NCI-H345 treated with DMSO at 0.1 percent for 48 hours (cell line): ENCODE measurements at regions not wholly inside any gene's neighbourhood (a gene's known extent, or its start where the extent isn't known, plus 50 kb on each side); places are given as distances from the start of the nearest gene placed in this dataset.
"Not testable (repeated sequence)": the region's sequence is repeated elsewhere in the genome, so short reads cannot be mapped to it uniquely, and the experiment has no call there.

Source experiments
- DNase-seq: peaks from one replicate; lab custom pipeline; 2025; ENCODE audit not compliant: unreplicated experiment; lab: John Stamatoyannopoulos, UW

DNA sequence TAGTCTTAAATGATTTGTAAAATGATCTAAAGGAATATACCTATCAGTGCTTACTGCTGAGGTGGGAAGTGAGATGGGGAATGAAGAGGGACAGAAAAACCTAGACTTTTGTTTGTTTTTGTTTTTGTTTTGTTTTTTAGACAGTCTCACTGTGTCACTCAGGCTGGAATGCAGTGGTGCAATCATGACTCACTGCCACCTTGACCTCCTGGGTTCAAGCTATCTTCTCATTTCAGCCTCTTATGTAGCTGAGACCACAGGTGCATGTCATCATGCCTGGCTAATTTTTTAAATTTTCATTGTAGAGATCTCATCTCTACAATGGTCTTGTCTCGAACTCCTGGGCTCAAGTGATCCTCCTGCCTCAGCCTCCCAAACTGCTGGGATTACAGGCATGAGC lies 116.4 kb upstream of the SEM1 start:
- DNase-seq = no peak

DNA sequence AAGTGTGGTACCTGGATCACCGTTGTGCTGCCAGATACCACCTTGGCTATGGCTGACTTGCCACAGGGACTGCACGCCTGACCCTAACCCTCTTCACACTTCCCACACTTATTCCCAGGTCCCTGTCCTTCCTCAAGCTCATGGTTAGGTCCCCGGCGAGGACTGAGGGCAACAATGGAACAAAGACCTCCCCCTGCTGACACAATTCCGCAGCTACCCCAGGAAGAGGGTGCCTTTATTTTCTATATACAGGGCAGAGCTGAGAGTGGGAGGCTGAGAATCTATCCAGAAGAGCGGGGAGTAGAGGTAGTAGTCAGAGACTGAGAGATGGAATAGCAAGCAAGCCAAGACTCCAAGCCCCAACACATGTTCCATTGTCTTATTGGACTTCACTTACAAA lies 118.1 kb upstream of the SEM1 start:
- DNase-seq = no peak

DNA sequence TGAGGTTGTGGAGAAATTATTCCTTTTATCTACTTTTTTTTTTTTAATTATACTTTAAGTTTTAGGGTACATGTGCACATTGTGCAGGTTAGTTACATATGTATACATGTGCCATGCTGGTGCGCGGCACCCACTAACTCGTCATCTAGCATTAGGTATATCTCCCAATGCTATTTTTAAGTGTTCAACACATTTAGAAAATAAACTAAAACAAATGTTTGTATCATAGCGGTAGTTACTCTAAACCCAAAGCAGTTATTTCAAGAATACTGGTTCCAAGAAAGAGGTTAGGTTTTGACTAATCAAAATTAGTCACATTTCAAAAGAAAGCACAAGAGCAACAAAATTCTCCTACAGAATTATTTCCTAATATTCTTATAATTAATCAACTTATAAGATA lies 119.5 kb upstream of the SEM1 start:
- not testable (repeated sequence) for DNase-seq

DNA sequence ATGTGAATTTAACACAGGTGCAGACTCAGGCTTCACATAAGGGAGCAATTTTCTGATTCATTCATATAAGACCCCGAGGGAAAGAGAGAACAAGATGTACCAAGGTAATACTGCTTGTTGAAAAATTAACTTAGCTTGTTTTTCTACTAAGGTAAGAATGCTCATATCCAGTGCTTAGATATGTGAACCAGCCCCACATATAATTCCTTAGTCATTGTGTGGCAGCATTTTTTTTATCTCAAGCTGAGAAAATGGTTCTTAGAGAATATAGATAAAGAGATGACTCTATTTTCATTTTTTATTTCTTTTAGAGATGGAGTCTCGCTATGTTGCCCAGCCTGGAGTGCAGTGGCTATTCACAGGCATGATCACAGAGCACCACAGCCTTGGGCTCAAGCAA lies 121.8 kb upstream of the SEM1 start:
- DNase-seq = no peak

DNA sequence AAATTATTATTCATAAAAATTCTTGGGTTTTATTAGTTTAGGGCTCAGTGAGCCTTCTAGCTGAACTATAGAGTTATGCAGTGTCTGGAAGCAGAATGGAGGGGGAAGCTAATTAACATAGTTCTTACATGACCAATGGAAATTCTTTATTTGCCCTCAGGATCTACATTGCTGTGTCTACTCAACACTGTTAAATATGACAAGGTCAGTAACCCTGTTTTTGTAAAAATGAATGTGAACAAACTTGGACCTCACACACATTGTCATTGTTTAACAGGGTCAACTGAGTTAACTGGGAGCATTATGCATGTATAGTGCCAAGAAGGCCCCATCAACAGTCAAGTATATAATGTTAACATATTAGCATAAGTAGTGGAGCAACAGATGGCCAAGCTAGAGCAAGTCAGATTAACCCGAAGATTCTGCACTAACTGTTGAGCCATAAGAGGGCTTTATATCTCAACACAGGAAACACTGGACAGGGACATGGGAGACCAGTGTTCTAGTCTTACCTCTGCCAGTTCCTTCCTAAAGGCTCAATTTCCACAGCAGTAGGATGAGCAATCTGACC lies 122.5 kb upstream of the SEM1 start:
- no peak for DNase-seq

DNA sequence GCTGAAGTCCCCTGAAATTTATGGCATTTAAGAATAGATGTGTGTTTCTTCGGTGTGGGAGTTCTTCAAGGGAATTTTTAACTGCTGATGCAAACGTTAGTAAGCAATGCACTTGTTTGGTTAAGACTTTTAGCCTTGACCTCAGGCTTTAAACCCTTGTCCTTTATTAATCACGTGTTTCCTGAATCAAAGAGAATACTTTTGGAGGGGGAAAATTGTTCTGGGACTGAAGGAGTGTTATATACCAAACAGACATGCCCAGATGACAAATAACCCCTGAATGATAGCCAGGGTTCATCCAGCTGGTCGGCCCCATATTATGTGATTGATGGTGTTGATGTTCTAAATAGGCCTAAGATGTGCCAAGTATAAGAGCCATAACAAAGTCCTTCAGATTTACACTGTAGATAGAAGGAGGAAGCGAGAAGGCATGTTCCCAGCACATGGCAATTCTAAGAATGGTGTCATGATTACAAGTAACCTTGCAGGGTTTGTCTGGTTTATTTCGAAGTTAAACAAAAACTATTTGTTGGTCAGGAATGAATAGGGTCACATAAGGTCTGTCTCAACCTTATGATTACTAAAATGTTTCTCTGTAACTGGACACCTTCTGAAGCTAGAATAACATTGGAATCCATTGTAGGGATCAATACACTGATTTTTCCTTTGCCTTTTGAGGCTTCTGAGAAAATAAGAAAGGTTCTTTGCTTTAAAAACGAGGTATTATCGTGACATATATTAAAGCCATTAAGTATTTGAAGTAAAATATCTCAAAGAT lies 124.2 kb upstream of the SEM1 start:
- DNase-seq = no peak

DNA sequence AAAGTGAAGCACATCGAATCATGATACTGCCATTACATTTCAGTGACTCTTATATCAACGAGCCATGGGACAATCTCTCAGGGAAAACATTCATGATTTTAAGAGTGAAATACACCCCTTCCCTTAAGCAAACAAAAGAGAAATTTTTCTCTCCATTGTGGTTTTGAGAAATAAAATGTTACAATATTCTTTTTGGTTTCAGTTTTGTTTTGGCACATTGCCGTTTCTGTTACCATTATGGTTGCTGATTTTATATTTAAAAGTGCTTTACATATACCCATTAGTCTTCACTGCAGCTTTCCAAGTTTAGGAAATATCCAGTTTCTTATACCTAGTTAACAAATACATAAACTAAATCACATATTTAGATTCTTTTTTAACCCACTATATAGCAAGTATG lies 126.8 kb upstream of the SEM1 start:
- no peak for DNase-seq

DNA sequence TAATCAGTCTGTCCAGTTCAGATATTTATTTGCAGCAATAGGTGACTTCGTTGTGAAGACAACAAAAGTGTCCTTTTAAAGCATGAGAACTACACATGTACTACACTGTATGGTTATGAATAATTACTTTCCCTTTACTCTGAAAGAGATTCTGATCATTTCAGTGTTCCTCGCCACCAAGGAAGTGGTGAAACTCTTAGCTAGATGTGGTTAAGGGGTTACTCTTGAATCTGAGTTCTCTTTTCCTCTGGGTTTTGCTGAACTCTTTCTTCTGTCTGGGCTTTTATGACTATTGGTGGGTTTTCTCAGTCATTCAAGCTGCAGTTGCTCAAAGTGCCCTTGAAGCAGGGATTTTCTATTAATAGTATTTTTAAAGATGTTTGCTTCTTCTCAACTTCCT lies 127.9 kb upstream of the SEM1 start:
- no peak for DNase-seq

DNA sequence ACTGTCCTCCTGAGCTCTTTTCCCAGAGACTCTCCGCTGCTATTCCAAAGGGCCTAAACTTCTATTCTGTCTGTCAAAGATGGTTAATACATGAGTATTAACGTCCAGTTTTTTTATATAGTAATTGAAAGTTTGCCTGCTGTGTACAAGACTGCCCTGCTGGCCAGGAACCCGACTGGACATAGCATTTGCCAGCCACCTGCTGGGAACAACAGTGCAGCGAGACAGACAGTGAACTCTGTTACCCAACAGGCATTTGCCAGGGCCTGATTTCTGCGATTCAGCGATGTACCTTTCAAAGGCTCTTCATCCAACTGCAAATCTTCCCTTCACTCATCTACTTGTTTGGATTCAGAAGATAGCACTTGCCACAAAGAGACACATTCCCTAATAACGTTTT lies 128.8 kb upstream of the SEM1 start:
- DNase-seq = no peak

DNA sequence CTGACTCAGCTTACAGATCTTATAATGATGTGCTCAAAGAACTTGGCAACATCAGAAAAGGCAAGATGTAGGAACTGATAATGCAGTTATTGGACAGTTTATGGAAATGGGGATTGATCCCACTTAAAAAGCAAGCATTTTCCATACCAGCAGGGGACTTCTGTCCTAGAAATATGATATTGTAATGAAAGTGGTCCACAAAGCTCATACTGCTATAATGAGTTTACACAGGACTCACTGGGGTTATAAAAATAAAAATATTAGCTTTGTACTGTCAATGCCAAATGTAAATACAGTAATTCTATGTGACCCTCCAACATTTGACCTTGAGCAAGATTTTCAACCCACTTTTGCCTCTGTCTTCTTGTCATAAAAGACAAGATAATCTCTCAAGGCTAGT lies 145.5 kb upstream of the SEM1 start:
- DNase-seq = no peak

DNA sequence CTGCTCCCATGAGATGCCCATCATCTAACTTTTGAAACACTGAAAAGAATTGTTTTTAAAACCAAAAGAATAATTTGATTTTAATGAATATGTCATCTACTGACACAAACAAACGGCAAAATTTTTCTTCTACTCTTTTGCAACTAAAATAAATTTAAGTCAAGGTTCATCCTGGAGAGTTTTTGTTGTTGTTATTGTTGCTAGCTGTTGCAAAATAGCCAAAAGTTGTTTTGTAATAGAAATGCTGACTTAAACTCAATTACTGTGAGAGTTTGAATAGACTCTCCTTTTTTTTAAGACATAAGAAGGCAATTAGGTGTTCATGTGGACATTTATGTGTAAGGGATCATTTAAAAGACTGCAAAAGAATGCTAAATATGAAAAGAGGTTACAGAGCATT lies 146.0 kb upstream of the SEM1 start:
- DNase-seq = no peak

DNA sequence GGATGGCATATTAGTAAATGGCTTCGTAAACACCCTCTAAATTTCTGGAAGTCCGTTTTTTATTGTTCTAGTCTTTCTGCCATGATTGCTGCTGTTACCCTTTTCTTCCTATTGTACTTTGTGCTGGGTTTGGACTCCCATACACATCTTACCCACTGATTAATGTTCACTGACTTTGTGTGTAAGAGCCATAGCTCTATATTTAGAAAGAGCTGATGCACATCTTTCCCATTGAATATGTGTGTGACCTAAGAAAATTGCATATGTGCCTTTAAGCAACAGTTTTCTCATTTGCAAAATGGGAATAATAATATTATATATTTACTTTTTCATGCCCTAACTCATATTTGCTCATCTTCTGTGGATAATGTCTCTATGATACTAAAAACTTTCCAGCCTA lies 135.8 kb upstream of the DLX6 start:
- no peak for DNase-seq

DNA sequence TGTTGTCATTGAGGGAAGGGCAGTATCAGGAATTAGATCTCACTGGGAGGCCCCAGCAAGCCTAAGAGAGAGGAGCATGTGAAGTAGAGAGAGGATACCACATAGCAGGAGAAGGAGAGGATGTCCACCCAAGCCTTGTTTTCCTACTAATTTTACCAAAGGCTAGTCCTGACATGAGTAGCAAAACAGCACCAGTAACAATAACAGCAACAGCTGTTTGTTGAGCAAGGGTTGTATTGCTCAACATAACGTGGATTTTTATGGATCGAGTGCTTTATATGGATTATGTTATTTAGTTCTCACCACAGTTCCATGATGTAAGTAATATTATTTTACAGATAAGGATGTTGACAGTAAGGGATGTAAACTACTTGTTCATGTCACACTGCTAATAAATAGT lies 135.2 kb upstream of the DLX6 start:
- no peak for DNase-seq

DNA sequence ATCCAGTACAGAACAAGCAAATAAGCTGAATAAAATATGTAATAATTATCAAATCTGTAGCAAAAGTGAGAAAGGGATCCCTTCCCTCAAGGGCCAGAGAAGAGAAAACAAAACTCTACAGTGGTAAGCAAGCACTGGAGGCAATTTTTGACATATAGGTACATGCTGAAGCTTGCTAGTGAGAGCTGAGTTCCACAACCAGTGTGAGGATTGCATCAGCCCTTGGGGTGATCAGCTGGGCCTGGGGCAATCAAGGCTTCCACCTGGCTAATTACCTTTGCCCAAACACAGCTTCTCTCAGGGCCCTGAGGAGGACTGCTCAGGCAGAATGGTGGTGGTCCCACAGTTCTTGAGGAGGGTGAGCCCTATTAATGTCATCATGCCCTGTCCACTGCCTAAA lies 134.4 kb upstream of the DLX6 start:
- no peak for DNase-seq

DNA sequence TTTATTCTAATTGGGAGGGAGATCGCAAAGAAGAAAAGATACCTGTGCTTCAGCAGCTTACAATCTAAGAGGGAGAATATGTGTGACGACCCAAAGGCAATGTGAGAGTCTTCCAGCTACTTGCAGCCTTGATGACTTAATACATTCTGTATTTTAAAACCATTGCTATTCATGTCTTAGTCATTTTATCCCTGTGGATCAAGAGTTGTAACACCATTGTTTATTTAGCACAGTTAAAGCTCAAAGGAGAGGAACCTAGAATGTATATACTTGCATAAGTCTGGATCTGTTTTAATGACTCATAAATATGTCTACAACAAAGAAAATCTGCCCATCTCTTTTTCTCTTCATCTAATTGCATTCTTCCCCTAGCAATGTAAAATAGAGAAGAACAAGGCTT lies 117.9 kb upstream of the DLX6 start:
- no peak for DNase-seq

DNA sequence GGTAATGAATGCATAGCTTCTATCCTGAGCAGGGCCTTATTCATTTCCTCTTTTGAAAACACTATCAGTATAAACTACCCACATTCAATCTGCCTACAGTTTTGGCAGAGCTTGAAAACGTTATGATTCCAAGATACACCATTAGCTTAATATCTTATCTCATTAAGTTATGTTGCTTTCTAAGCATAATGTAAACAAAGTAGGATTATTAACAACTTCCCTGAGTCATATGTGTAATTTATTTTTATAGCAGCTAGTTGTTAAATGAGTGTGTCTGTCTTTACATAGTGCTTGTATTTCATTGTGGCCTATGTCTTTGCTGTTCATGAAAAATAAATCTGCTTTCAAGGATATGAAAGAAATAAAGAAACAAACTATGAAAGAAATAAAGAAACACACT lies 106.2 kb upstream of the DLX6 start:
- DNase-seq = no peak

DNA sequence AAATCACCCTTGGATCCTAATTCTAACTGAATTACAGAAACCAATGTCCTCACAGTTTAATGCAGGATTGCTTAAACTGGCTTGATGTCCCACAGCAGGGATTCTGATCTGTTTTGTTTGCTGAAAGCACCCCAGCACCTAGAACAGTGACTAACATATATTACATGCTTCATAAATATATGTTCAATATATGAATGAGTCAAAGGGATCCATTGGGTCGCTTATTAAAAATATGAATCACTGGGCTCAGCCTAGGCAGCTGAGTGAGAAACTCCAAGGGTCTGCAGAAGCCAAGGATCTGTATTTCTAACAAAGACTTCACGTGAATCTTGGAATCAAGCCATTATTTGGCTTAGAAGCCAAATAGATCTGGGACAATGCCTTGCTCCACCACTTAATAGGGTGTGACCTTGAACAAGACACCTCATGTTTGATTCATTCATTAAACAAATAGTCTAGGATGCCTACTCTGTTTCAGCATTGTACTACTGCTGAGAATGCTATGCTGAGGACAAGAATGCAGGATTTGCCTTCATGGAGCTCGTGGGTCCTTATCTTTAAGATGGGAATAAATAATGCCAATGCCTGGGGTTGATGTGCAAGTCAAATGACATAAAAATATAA lies 103.4 kb upstream of the DLX6 start:
- DNase-seq = peak; percentile 36

DNA sequence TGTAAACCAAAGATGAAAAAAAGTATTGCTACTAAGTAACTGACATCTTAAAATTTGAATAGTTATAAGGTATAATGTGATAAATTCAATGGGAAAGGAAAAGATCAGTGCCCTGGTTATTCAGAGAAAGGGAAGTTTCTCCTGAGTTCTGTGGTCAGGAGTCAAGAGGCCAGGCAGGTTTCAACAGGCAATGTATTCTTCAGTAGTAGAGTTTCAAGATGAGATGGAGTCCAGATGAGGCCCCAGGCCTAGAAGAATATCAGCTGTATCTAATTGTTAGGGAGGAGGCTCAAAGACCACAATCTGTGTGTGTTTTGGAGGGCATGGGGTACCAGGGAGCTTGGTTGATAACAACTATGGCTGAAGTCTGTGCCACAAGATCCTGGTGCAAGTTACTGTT lies 101.4 kb upstream of the DLX6 start:
- DNase-seq = no peak

DNA sequence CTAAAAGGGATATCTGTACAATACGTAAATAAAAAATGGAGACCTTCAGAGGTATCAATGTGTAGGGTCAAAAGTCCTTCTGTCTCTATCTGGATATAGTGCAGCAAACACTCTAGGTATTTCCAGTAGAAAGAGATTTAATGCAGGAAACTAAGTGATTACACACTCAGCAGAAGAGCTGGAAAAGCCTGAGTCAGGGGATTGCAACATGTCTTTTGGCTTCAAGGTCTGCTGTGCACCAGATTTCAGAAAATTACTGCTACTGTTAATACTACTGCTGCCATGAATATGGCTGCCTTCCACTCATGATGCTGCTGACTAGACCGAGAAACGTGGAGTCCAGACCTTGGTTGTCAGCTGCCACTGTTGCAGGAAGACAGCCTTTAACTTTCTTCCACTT lies 94.9 kb upstream of the DLX6 start:
- DNase-seq = no peak

DNA sequence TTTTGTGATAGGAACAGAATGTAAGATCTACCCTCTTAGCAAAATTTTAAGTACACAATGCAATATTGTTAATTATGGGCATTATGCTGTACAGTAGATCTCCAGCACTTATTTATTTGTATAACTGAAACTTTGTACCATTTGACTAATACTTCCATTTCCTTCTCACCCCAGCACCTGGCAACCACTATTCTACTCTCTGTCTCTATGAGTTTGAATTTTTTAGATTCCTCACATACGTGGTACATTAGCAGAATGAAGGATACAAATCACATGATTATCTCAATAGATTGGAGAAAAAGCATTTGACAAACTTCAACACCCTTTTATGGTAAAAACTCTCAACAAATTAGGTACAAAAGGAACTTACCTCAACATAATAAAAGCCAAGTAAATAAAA lies 90.3 kb upstream of the DLX6 start:
- DNase-seq = no peak

DNA sequence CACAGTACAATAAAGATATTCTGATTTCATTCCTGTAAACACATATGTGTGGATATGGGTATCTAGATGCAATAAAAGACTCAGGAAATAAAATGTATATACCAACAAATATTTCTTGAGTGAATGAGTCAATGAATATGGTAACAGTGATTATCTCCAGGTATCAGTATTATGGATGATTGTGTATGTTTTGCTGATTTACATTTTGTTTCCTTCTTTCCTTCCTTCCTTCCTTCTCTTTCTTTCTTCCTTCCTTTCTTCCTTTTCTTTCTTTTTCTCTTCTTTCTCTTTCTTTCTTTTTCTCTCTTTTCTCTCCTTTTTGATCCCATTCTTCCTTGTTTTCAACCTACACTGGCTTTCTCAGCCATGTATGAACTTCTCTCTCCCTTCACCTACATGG lies 85.3 kb upstream of the DLX6 start:
- no peak for DNase-seq

DNA sequence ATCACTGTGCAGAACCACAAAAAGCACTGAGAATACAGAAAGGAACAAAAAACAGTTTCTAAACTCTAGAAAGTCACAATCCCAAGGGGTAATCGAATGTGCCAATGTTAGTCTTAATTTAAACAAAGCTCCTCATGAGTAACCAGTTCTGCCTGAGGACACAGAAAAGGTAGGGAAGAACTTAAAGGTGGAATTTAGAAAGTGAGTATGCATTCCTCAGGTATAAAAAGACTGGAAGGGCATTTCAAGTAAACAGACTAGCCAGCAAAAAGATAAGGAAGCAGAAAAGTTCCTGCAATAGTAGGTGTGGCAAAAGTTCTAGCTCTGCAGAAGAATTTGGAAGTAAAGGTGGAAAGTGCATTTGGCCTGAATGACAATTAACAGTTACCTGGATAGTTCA lies 84.6 kb upstream of the DLX6 start:
- DNase-seq = no peak

DNA sequence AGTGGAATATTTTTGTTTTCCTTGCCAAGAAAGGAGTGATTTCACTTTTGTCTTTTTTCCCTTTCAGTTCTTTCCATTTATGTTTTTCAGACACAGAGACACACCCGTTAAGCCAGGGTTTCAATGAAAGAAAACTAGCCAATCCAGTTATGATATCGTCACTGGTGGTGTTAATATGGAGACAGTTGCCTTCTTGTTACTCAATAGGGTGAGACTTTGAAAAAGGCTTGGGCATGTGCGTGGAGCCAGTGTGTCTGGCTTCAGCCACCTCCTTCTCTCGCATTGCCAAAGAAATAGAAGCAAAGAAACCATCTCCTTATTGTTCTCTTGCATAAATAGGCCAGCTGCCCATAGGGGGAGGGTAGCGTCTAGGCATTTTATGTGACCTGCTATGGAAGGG lies 84.1 kb upstream of the DLX6 start:
- no peak for DNase-seq
